HEK293 (cell line): ENCODE measurements at regions not wholly inside any gene's neighbourhood (a gene's known extent, or its start where the extent isn't known, plus 50 kb on each side); places are given as distances from the start of the nearest gene placed in this dataset.

Experiments
- ATF2 ChIP-seq: fragments of 450-650 bp; formaldehyde crosslinking; IDR thresholded peaks from 2 replicates; pipeline ENCODE4 v1.5.1; 2016; ENCODE audit warnings: missing biosample characterization, missing genetic modification characterization, low read depth
- GLI4 ChIP-seq: fragments of 450-650 bp; formaldehyde crosslinking; IDR thresholded peaks from 2 replicates; pipeline ENCODE4 v1.5.1; 2016; ENCODE audit warnings: missing biosample characterization, missing genetic modification characterization
- SALL2 ChIP-seq: fragments of 450-650 bp; formaldehyde crosslinking; IDR thresholded peaks from 2 replicates; pipeline ENCODE4 v1.5.0; 2017; ENCODE audit warnings: missing biosample characterization, mild to moderate bottlenecking, missing genetic modification characterization, borderline replicate concordance
- YY1 ChIP-seq: fragments of 450-650 bp; formaldehyde crosslinking; IDR thresholded peaks from 2 replicates; pipeline ENCODE4 v1.5.1; 2018; ENCODE audit warnings: missing biosample characterization, missing genetic modification characterization
- ZBTB21 ChIP-seq: fragments of 450-650 bp; formaldehyde crosslinking; IDR thresholded peaks from 2 replicates; pipeline ENCODE4 v1.5.1; 2017; ENCODE audit warnings: missing biosample characterization, missing genetic modification characterization
- ZFP69B ChIP-seq: fragments of 450-650 bp; formaldehyde crosslinking; IDR thresholded peaks from 2 replicates; pipeline ENCODE4 v1.5.1; 2016; ENCODE audit warnings: missing biosample characterization, missing genetic modification characterization
- ZNF138 ChIP-seq: fragments of 450-650 bp; formaldehyde crosslinking; IDR thresholded peaks from 2 replicates; pipeline ENCODE4 v1.5.1; 2016; ENCODE audit warnings: missing biosample characterization, missing genetic modification characterization, borderline replicate concordance
- ZNF155 ChIP-seq: fragments of 450-650 bp; formaldehyde crosslinking; IDR thresholded peaks from 2 replicates; pipeline ENCODE4 v1.5.1; 2016; ENCODE audit warnings: missing biosample characterization, missing genetic modification characterization
- ZNF37A ChIP-seq: fragments of 450-650 bp; IDR thresholded peaks from 2 replicates; pipeline ENCODE4 v1.5.1; 2018; ENCODE audit warnings: missing biosample characterization, missing genetic modification characterization
- ZNF555 ChIP-seq: fragments of 450-650 bp; formaldehyde crosslinking; conservative IDR thresholded peaks from 2 replicates; pipeline ENCODE4 v1.5.1; 2017; ENCODE audit warnings: missing biosample characterization, mild to moderate bottlenecking, missing genetic modification characterization, inconsistent platforms
- ZNF629 ChIP-seq: fragments of 450-650 bp; formaldehyde crosslinking; IDR thresholded peaks from 2 replicates; pipeline ENCODE4 v1.5.1; 2017; ENCODE audit warnings: missing biosample characterization, missing genetic modification characterization
- ZSCAN30 ChIP-seq: fragments of 450-650 bp; IDR thresholded peaks from 2 replicates; pipeline ENCODE4 v1.5.1; 2018; ENCODE audit warnings: missing biosample characterization, mild to moderate bottlenecking, missing genetic modification characterization, moderate library complexity
- TF ChIP-seq, protein P1 (sequence below): fragments of 450-650 bp; formaldehyde crosslinking; IDR thresholded peaks from 2 replicates; pipeline ENCODE4 v1.5.1; 2016; ENCODE audit warnings: missing biosample characterization, missing genetic modification characterization

DNA sequence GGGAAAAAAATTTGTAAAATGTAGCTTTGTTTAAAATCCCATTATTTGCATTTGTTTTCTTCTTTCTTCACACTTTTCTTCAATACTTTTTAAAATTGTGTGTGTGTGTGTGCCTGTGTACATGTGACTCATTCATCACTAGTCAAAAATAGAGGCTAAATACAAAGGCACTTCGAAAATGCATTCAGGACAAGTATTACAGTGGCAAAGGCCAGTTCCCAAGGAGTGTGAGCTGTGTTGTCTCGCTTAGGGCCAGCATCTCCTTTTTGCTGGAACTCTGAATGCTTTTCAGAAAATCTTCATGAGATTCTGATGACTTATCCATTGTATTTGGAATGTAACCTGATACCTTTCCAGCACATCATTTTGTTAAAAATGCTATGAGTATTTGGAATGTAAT lies 288.5 kb upstream of the CNR1 start:
- TF ChIP-seq ZBTB21, result no peak
- TF ChIP-seq ATF2 (tag by site-specific recombination), result no peak
- no peak for TF ChIP-seq ZSCAN30 (tag by site-specific recombination)
- no peak for TF ChIP-seq ZNF138 (tag by site-specific recombination)
- TF ChIP-seq ZNF155 (tag by site-specific recombination), result no peak
- TF ChIP-seq, protein P1, sequence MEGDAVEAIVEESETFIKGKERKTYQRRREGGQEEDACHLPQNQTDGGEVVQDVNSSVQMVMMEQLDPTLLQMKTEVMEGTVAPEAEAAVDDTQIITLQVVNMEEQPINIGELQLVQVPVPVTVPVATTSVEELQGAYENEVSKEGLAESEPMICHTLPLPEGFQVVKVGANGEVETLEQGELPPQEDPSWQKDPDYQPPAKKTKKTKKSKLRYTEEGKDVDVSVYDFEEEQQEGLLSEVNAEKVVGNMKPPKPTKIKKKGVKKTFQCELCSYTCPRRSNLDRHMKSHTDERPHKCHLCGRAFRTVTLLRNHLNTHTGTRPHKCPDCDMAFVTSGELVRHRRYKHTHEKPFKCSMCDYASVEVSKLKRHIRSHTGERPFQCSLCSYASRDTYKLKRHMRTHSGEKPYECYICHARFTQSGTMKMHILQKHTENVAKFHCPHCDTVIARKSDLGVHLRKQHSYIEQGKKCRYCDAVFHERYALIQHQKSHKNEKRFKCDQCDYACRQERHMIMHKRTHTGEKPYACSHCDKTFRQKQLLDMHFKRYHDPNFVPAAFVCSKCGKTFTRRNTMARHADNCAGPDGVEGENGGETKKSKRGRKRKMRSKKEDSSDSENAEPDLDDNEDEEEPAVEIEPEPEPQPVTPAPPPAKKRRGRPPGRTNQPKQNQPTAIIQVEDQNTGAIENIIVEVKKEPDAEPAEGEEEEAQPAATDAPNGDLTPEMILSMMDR (tag by site-specific recombination), result no peak
- no peak for TF ChIP-seq GLI4 (tag by site-specific recombination)
- no peak for TF ChIP-seq SALL2 (tag by site-specific recombination)
- TF ChIP-seq YY1 (tag by site-specific recombination), result no peak
- TF ChIP-seq ZNF629 (tag by site-specific recombination), result no peak
- no peak for TF ChIP-seq ZNF555
- TF ChIP-seq ZFP69B (tag by site-specific recombination), result no peak
- TF ChIP-seq ZNF37A (tag by site-specific recombination), result no peak
